Suprapubic skin (tissue), 4 donors: ENCODE measurements at regions not wholly inside any gene's neighbourhood (a gene's known extent, or its start where the extent isn't known, plus 50 kb on each side); places are given as distances from the start of the nearest gene placed in this dataset.

Experiments used
- EP300 ChIP-seq: sonication (generic); formaldehyde crosslinking; IDR thresholded peaks from one replicate; pipeline ENCODE4 v1.6.1; 2017; ENCODE audit warnings: antibody characterized with exemption
- POLR2A ChIP-seq, 2 donors: fragments of 450-650 bp; IDR thresholded peaks; one replicate each; pipeline ENCODE4 v1.6.1; 2017; ENCODE audit warnings: antibody characterized with exemption in 2 of 2, mild to moderate bottlenecking in 2 of 2, moderate library complexity in 2 of 2
- POLR2AphosphoS5 ChIP-seq, 3 donors: sonication (generic); formaldehyde crosslinking; IDR thresholded peaks; one replicate each; pipeline ENCODE4 v1.6.1; 2017; ENCODE audit warnings: antibody characterized with exemption in 3 of 3
- TF ChIP-seq, protein P1 (sequence below), 2 donors: fragments of 200-600 bp in 1 of 2; fragments of 450-650 bp in 1 of 2; sonication (generic) in 1 of 2; IDR thresholded peaks; one replicate each; pipeline ENCODE4 v1.5.1; 2016 to 2019; ENCODE audit warnings: antibody characterized with exemption in 2 of 2, mild to moderate bottlenecking in 1 of 2, moderate library complexity in 1 of 2

DNA sequence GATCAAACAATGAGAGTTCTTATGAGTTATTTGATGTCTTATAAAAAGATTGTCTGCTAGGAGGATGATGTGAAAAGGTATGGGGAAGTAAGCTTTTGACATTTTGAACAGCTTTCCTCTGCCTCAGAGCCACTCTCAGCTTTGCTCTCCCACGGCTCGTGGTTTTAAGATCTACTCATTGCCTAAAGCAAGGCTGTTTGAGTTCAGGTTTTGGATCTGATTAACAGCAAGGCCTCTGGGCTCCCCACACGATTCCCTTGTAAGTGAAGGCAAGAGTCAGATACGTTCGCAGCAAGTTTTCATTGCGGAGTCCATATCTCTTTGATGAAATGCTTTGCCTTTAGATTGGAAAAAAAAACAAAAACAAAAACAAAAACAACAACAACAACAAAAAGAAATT lies 515.0 kb upstream of the SALL1 start:
- TF ChIP-seq POLR2A (IDR thresholded peaks at IDR 0.05) (no peak), EP300 (no peak), POLR2AphosphoS5 (IDR thresholded peaks at IDR 0.05) (no peak)
- TF ChIP-seq, protein P1, sequence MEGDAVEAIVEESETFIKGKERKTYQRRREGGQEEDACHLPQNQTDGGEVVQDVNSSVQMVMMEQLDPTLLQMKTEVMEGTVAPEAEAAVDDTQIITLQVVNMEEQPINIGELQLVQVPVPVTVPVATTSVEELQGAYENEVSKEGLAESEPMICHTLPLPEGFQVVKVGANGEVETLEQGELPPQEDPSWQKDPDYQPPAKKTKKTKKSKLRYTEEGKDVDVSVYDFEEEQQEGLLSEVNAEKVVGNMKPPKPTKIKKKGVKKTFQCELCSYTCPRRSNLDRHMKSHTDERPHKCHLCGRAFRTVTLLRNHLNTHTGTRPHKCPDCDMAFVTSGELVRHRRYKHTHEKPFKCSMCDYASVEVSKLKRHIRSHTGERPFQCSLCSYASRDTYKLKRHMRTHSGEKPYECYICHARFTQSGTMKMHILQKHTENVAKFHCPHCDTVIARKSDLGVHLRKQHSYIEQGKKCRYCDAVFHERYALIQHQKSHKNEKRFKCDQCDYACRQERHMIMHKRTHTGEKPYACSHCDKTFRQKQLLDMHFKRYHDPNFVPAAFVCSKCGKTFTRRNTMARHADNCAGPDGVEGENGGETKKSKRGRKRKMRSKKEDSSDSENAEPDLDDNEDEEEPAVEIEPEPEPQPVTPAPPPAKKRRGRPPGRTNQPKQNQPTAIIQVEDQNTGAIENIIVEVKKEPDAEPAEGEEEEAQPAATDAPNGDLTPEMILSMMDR (IDR thresholded peaks at IDR 0.05): no peak
